Loucy (cell line): ENCODE measurements at regions not wholly inside any gene's neighbourhood (a gene's known extent, or its start where the extent isn't known, plus 50 kb on each side); places are given as distances from the start of the nearest gene placed in this dataset.

Experiments used
- EZH2phosphoT487 ChIP-seq: fragments of 200-600 bp; IDR thresholded peaks from 2 replicates; pipeline ENCODE4 v1.6.1; 2018; ENCODE audit warnings: antibody characterized with exemption, mild to moderate bottlenecking, moderate library complexity, borderline replicate concordance
- TF ChIP-seq, protein P1 (sequence below): fragments of 200-600 bp; sonication (generic); conservative IDR thresholded peaks from 2 replicates; pipeline ENCODE4 v1.5.1; 2014; ENCODE audit warnings: mild to moderate bottlenecking, antibody characterized with exemption, low read length

DNA sequence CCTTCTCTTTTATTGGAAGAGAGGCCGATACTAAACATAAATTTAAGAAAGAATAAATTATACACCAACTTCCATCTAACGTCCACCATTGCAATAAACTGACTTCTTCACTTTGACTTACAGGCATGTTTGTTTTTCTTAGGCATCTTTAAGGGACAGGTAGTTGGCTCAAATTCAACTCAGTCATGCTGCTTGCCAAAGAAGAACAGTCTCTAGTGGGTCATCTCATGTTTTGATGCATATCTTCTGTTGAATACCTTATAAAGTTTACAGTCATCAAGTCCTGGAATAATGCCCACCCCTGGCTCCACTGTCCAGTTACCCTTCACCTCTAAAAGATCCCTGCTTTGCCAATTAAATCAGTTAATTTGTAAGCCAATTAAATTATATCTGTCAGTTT lies 328.2 kb upstream of the GRAMD2B start:
- TF ChIP-seq, protein P1, sequence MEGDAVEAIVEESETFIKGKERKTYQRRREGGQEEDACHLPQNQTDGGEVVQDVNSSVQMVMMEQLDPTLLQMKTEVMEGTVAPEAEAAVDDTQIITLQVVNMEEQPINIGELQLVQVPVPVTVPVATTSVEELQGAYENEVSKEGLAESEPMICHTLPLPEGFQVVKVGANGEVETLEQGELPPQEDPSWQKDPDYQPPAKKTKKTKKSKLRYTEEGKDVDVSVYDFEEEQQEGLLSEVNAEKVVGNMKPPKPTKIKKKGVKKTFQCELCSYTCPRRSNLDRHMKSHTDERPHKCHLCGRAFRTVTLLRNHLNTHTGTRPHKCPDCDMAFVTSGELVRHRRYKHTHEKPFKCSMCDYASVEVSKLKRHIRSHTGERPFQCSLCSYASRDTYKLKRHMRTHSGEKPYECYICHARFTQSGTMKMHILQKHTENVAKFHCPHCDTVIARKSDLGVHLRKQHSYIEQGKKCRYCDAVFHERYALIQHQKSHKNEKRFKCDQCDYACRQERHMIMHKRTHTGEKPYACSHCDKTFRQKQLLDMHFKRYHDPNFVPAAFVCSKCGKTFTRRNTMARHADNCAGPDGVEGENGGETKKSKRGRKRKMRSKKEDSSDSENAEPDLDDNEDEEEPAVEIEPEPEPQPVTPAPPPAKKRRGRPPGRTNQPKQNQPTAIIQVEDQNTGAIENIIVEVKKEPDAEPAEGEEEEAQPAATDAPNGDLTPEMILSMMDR: no peak
- TF ChIP-seq EZH2phosphoT487: no peak
